Skeletal muscle satellite cell (primary cell): ENCODE measurements at regions not wholly inside any gene's neighbourhood (a gene's known extent, or its start where the extent isn't known, plus 50 kb on each side); places are given as distances from the start of the nearest gene placed in this dataset.

Source experiments
- H3K27me3 ChIP-seq: 2 replicates; pipeline ENCODE4 v1.7.0; 2013; ENCODE audit warnings: low read length; ENCODE audit not compliant: control insufficient read depth, insufficient read depth
- H3K36me3 ChIP-seq: 2 replicates; pipeline ENCODE4 v1.7.0; 2013; ENCODE audit warnings: mild to moderate bottlenecking, control low read depth, low read length; ENCODE audit not compliant: insufficient read depth
- H3K4me1 ChIP-seq: 2 replicates; pipeline ENCODE4 v1.7.0; 2013; ENCODE audit warnings: low read length; ENCODE audit not compliant: control insufficient read depth, insufficient read depth
- H3K4me2 ChIP-seq: 2 replicates; pipeline ENCODE4 v1.7.0; 2013; ENCODE audit warnings: mild to moderate bottlenecking, low read length
- H3K4me3 ChIP-seq: 2 replicates; pipeline ENCODE4 v1.7.0; 2013; ENCODE audit warnings: low read length
- H3K9ac ChIP-seq: 2 replicates; pipeline ENCODE4 v1.7.0; 2013; ENCODE audit warnings: mild to moderate bottlenecking, low read depth, low read length, moderate library complexity
- H3K9me3 ChIP-seq: replicated peaks from 2 replicates; pipeline ENCODE4 v1.7.0; 2013; ENCODE audit warnings: mild to moderate bottlenecking, control low read depth, low read length

DNA sequence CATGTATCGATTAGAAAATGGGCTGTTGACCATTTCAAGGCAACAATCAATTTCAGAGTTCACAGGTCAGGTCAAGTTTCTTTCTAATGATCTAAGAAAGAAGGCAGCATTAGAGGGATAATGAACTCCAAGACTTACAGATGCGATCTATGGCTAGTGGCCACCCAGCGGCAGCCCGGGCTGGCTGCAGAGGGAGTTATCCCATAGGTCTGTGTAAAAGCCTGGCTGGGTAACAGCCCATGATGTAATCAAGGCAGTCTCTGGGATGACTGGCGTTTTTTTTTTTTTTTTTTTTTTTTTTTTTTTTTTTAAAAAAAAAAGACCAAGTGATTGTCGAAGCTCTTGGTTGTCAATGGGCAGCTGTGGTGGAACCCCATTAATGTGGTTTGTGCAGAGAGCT lies 171.1 kb upstream of the SKOR2 start:
- no peaks in the 10 kb centered on the region for H3K36me3 ChIP-seq
- no peak overlapping the region for H3K4me2 ChIP-seq
- peaks cover 15% of the 10 kb centered on the region for H3K4me1 ChIP-seq
- no peak overlapping the region for H3K4me3 ChIP-seq
- no peak overlapping the region for H3K9ac ChIP-seq
- no peaks in the 10 kb centered on the region for H3K27me3 ChIP-seq
- H3K9me3 ChIP-seq: no peaks in the 10 kb centered on the region

DNA sequence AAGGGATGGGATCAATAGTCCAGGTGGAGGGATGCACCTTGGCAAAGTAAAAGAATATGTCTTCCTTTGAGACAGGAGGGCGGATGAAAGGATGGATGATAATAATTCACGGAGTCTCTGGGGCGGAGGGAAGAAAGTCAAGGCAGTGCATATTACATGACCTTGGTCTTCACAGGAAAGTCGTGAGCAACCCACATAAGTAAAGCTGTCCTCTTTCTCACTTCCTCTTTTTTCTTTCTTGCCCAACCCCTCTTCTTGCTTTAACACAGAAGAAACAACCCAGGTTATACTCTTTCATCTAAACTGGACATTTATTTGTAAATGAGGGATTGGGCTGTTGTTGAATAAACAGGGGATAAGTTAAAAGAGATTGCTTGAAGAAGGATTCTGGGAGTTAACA lies 168.7 kb upstream of the SKOR2 start:
- Histone ChIP-seq H3K27me3 (no peaks in the 10 kb centered on the region), H3K36me3 (no peaks in the 10 kb centered on the region), H3K4me2 (no peak overlapping the region), H3K4me1 (peaks cover 19% of the 10 kb centered on the region), H3K9me3 (no peaks in the 10 kb centered on the region), H3K9ac (no peak overlapping the region), H3K4me3 (no peak overlapping the region)

DNA sequence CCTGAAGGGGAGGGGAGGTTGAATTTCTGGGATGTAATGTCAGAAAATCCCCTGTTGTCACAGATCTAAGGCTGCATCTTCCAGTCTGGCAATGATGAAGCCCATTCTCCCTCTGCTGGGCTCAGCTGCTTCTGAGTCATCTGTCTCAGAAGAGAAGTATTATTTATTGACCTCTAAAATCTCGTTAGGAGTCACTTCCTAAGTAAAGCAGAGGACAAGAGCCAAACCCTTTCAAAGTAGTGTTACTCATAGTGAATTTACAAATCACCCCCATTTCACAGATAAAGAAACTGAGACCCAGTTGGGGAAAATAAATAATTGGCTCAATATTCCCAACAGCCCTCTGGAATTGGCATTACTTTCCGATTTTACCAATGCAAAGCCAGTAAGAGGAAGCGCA lies 167.3 kb upstream of the SKOR2 start:
- Histone ChIP-seq H3K36me3 (no peaks in the 10 kb centered on the region), H3K9me3 (no peaks in the 10 kb centered on the region), H3K4me2 (peak overlapping the region; percentile 4), H3K9ac (no peak overlapping the region), H3K4me3 (no peak overlapping the region), H3K4me1 (peaks cover 19% of the 10 kb centered on the region), H3K27me3 (no peaks in the 10 kb centered on the region)

DNA sequence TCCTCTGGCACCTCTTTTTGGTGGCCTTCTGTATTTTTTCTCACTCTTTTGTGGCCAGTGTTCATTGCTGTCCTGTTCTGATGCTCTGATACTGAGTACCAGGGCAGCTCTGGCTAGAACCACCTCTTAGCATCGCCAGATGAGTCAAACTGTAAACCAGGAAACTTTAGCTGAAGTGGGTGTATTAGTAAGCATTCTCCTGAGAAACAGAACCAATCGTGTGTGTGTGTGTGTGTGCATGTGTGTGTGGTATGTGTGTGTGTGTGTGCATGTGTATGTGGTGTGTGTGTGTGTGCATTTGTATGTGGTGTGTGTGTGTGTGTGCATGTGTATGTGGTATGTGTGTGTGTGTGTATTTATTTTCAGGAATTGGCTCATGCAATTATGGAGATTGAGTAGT lies 166.3 kb upstream of the SKOR2 start:
- Histone ChIP-seq H3K9me3 (no peaks in the 10 kb centered on the region), H3K4me2 (peak overlapping the region; percentile 4), H3K36me3 (no peaks in the 10 kb centered on the region), H3K27me3 (no peaks in the 10 kb centered on the region), H3K9ac (no peak overlapping the region), H3K4me1 (peaks cover 26% of the 10 kb centered on the region), H3K4me3 (no peak overlapping the region)

DNA sequence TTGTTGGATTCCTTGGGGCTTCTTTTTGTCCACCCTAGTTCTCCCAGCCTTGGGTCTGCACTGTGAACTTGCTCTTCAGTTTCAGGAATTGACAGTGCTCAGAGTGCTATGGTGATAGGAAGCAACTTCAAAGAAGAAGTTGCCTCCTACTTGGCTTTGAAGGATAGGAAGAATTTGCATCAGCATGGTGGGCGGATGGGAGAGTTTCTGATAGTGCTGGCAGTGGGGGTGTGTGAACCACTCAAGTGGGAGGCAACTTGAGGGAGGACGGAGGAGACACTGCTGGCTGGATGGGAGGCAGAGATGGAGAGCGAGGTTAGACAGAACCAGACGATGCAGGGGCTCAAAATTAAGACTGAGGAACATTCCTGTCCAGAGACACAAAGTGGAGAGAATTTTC lies 164.4 kb upstream of the SKOR2 start:
- no peaks in the 10 kb centered on the region for H3K27me3 ChIP-seq
- no peaks in the 10 kb centered on the region for H3K9me3 ChIP-seq
- H3K4me2 ChIP-seq: no peak overlapping the region
- H3K4me3 ChIP-seq: no peak overlapping the region
- no peaks in the 10 kb centered on the region for H3K36me3 ChIP-seq
- H3K4me1 ChIP-seq: peaks cover 26% of the 10 kb centered on the region
- H3K9ac ChIP-seq: no peak overlapping the region

DNA sequence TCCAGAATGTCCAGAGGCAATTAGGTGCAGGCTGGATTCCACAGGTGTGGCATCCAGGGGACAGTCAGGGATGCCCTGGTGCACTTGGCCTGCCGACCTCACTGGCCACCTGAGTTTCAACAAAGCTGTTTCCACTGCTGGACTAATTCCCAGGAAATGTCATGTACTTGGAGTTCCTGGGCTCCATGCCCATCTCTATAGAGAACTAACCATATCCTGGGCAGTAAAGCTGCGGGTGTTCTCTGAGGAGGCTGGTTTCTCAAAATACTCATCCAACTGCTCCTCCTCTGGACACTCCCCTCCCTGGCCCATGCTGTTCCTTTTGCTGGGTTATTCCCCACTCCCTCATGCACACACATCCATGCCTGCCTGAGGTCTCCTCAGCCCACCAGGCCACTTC lies 161.9 kb upstream of the SKOR2 start:
- no peak overlapping the region for H3K4me3 ChIP-seq
- H3K27me3 ChIP-seq: no peaks in the 10 kb centered on the region
- H3K4me1 ChIP-seq: peaks cover 19% of the 10 kb centered on the region
- no peaks in the 10 kb centered on the region for H3K9me3 ChIP-seq
- H3K4me2 ChIP-seq: no peak overlapping the region
- no peaks in the 10 kb centered on the region for H3K36me3 ChIP-seq
- H3K9ac ChIP-seq: no peak overlapping the region

DNA sequence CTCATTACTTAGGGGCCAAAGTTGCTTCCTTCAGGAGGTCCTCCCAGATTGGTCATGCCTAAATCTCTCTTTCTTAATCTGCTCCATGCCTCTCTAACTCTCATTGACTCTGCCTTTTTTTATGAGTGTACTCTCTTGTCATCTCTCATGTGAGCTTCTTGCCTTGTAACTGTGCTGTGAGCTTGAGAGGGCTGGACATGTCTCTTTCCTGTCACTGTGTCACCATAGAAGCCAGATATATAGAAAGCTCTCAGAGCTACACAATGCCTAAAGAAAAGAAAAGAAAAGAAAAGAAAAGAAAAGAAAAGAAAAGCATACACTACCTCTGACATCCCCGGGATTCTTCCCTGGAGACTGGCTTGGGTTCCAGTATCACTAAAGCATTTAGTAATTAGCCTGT lies 161.5 kb upstream of the SKOR2 start:
- Histone ChIP-seq H3K4me3 (no peak overlapping the region), H3K4me2 (no peak overlapping the region), H3K9me3 (no peaks in the 10 kb centered on the region), H3K36me3 (no peaks in the 10 kb centered on the region), H3K9ac (no peak overlapping the region), H3K4me1 (peaks cover 15% of the 10 kb centered on the region), H3K27me3 (no peaks in the 10 kb centered on the region)

DNA sequence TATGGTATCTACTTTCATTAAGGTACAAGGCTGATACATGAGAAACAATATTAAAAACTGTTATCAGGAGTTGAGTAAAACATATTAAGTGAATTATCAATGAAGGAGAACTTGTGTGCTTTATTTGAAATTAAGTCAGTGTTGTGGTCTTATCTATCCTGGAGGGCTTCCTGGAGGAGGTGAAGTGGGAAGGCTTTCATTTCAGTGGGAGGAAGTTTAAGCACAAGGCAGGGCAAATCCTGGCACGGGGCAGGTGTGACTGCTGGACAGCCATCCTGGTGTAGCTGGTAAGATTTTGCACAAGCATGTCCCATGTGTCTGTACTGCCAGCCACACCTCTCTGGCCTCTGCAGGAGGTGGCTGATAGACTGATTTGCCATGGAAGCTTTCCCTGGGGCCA lies 159.7 kb upstream of the SKOR2 start:
- Histone ChIP-seq H3K36me3 (no peaks in the 10 kb centered on the region), H3K9me3 (no peaks in the 10 kb centered on the region), H3K27me3 (no peaks in the 10 kb centered on the region), H3K4me2 (no peak overlapping the region), H3K9ac (no peak overlapping the region), H3K4me3 (no peak overlapping the region), H3K4me1 (peaks cover 7% of the 10 kb centered on the region)

DNA sequence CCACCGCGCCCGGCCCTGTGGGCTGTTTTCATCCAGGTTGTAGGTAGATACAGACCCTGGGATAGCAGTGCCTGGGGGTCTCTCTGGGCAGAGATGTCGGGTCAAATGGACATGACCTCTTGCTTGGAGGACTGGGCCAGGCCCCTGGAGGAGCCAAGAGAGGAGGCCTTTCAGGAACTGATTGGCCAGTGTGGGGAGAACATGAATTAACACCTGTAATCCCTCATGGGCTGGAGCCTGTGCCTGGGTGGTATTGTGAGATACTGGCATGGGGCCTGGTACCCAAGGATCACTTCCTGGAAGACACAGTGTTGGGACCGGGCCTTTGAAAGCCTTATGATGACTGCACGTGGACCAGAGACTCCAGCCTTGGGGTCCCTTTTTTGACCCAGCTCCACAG lies 158.7 kb upstream of the SKOR2 start:
- H3K4me1 ChIP-seq: peaks cover 7% of the 10 kb centered on the region
- H3K36me3 ChIP-seq: no peaks in the 10 kb centered on the region
- no peaks in the 10 kb centered on the region for H3K27me3 ChIP-seq
- no peak overlapping the region for H3K9ac ChIP-seq
- H3K4me3 ChIP-seq: no peak overlapping the region
- H3K9me3 ChIP-seq: no peaks in the 10 kb centered on the region
- no peak overlapping the region for H3K4me2 ChIP-seq

DNA sequence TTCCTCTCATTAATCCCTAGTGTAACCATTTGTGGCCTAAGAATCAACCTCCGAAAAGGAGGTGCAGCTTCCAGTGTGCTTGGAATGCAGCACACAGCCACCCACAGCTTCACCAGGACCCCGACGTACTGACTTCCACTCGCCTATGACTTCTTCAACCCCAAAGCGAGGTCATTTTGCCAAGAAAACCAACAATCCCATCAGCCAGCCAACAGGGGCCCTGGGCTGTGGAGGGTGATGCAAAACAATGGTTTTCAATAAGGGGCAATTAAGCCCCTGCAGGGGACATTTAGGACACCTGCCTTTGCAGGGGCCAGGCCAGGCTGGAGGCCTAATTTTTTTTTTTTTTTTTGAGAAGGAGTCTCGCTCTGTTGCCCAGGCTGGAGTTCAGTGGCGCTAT lies 158.1 kb upstream of the SKOR2 start:
- no peak overlapping the region for H3K4me3 ChIP-seq
- peaks cover 7% of the 10 kb centered on the region for H3K4me1 ChIP-seq
- H3K9me3 ChIP-seq: no peaks in the 10 kb centered on the region
- H3K27me3 ChIP-seq: no peaks in the 10 kb centered on the region
- no peaks in the 10 kb centered on the region for H3K36me3 ChIP-seq
- no peak overlapping the region for H3K9ac ChIP-seq
- no peak overlapping the region for H3K4me2 ChIP-seq

DNA sequence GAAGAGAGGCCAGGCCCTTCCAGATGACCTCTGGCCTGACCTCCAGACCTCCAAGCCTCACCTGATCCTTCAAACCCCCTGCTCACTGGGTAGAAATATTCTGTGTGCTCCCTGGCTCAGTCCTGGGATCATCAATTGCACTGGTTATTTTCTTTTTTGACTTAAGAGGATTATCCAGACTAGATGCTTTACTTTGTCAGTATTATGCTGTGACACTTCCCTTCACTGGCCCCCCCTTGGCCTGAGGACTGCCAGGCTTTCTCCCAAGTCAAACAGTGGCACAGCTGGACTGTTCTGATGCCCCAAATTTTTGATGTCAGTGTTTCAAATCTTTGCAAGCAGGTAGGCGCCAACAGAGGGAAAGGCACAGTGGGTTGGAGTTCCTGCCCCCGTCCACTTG lies 156.3 kb upstream of the SKOR2 start:
- Histone ChIP-seq H3K36me3 (no peaks in the 10 kb centered on the region), H3K9me3 (no peaks in the 10 kb centered on the region), H3K4me3 (no peak overlapping the region), H3K4me1 (no peaks in the 10 kb centered on the region), H3K9ac (no peak overlapping the region), H3K4me2 (no peak overlapping the region), H3K27me3 (no peaks in the 10 kb centered on the region)

DNA sequence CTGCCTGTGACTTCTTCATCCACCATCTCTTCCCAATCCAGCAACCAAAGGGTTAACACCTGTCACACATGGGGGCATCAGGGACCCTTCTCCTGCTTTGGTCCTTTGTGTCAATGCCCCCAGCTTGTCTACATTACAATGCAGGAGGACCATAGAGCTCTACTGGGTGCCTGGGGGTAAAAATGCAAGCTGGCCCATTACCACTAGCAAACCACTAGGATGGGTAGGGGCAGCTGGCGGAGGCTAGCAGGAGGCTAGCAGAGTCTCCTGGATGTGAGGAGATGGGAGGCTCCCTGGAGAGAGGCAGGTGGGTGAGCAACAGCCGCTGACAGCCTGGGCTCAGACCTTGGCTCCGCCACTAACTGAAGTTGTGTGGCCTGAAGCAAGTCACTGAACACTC lies 153.4 kb upstream of the SKOR2 start:
- Histone ChIP-seq H3K27me3 (no peaks in the 10 kb centered on the region), H3K9ac (no peak overlapping the region), H3K4me1 (no peaks in the 10 kb centered on the region), H3K4me3 (no peak overlapping the region), H3K9me3 (no peaks in the 10 kb centered on the region), H3K4me2 (no peak overlapping the region), H3K36me3 (no peaks in the 10 kb centered on the region)

DNA sequence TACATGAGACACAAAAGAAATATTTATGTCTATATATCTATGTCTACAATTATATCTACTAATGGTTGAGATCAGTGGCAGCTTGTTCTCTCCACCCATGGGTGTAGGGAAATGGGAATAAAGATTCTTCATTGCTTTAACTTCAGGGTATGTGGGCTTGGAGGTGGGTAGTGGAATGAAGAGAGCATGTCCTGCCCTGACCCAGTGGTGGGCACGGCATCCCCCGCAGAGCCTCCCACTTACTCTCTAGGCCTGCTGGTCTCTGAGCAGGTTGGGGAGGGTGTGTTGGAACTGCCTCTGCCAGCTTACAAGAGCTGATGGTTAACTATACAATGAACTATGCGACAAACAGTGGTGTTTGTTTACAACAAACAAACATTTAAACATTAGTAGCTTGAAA lies 152.5 kb upstream of the SKOR2 start:
- Histone ChIP-seq H3K4me3 (no peak overlapping the region), H3K27me3 (no peaks in the 10 kb centered on the region), H3K9me3 (no peaks in the 10 kb centered on the region), H3K4me1 (no peaks in the 10 kb centered on the region), H3K9ac (no peak overlapping the region), H3K36me3 (no peaks in the 10 kb centered on the region), H3K4me2 (no peak overlapping the region)
